ENCODE measurements at regions not wholly inside any gene's neighbourhood (a gene's known extent, or its start where the extent isn't known, plus 50 kb on each side); places are given as distances from the start of the nearest gene placed in this dataset.
"Not testable (repeated sequence)": the region's sequence is repeated elsewhere in the genome, so short reads cannot be mapped to it uniquely, and the experiment has no call there.

DNA sequence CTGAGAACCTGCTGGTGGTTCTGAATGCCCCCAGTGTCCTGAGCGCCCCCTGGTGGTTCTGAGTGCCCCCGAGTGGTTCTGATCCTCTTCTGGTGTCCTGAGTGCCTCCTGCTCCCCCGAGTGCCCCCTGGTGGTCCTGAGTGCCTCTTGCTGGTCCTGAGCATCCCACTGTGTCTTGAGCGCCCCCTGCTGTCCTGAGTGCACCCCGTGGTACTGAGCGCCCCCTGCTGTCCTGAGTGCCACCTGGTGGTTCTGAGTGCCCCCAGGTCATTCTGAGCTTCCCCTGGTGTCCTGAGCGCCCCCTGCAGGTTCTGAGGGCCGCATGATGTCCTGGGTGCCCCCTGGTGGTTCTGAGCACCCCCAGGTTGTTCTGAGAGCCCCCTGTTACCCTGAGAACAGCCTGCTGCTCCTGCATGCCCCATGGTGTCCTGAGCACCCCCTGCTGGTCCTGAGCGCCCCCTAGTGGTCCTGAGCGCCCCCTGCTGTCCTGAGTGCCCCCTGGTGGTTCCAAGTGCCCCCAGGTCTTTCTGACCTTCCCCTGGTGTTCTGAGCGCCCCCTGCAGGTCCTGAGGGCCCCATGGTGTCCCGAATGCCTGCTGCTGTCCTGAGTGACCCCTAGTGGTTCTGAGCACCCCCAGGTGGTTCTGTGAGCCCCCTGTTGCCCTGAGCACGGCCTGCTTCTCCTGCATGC, 1165.4 kb downstream of the TMEM121 start:
- DNase-seq = peak in 2 of 5 donors; percentile 30 to 56
- ATAC-seq = no peak
- intact Hi-C loops (cut with DNase I) = no loop called here
- Histone ChIP-seq H3K9me3 (no peaks in the 10 kb centered on the region), H3K27me3 (peaks cover 0 to 6% (median 2%) of the 10 kb centered on the region in 9 donors), H3K4me1 (no peaks in the 10 kb centered on the region), H3K36me3 (no peaks in the 10 kb centered on the region), H3K27ac (no peak overlapping the region), H3K4me3 (no peak overlapping the region)
- 61 to 68% (median 66%) methylated on average over 7 to 13 of the region's 13 CpGs for WGBS, 4 donors
- no peak for TF ChIP-seq POLR2A (IDR thresholded peaks at IDR 0.05)
- TF ChIP-seq, protein P1, sequence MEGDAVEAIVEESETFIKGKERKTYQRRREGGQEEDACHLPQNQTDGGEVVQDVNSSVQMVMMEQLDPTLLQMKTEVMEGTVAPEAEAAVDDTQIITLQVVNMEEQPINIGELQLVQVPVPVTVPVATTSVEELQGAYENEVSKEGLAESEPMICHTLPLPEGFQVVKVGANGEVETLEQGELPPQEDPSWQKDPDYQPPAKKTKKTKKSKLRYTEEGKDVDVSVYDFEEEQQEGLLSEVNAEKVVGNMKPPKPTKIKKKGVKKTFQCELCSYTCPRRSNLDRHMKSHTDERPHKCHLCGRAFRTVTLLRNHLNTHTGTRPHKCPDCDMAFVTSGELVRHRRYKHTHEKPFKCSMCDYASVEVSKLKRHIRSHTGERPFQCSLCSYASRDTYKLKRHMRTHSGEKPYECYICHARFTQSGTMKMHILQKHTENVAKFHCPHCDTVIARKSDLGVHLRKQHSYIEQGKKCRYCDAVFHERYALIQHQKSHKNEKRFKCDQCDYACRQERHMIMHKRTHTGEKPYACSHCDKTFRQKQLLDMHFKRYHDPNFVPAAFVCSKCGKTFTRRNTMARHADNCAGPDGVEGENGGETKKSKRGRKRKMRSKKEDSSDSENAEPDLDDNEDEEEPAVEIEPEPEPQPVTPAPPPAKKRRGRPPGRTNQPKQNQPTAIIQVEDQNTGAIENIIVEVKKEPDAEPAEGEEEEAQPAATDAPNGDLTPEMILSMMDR (IDR thresholded peaks at IDR 0.05) = peak in 6 of 12 donors; percentile 11 to 35 (median 19)

DNA sequence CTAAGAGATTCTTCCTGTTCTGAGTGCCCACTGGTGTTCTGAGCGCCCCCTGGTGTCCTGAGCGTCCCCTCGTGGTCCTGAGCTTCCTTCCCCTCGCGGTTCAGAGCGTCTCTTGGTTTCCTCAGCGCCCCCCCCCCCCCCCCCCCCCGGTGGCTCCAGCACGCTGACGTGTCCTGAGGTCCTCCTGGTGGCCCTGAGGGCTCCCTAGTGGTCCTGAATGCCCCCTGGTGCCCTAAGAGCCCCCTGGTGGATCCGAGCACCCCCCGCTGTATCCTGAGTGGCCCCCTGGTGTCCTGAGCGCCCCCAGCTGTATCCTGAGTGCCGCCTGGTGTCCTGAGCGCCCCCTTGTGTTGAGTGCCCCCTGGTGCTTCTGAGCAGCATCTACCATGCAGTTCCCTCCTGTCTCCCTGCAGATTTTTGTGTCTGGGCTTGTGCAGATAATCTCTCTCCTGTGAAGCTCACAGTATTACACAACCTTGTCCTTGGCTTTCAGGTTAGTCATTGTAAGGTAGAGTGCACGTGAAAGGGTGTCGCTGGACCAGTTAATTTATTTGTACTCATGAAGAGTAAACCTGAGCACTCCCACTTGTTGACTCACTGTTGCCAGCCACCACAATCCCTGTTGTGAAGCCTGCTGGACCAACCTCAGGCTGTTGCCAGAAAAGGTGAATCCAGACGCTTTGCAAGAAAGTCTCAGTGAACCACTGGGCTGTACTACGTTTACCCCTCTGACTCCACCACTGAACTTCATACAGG, 1168.4 kb downstream of the TMEM121 start:
- intact Hi-C loops (cut with DNase I) = no loop called here
- Histone ChIP-seq H3K27me3 (peaks cover 0 to 2% (median 0%) of the 10 kb centered on the region in 9 donors), H3K9me3 (no peaks in the 10 kb centered on the region), H3K4me1 (no peaks in the 10 kb centered on the region), H3K36me3 (no peaks in the 10 kb centered on the region), H3K27ac (no peak overlapping the region), H3K4me3 (no peak overlapping the region)
- TF ChIP-seq POLR2A (IDR thresholded peaks at IDR 0.05) = no peak
- TF ChIP-seq, protein P1 (IDR thresholded peaks at IDR 0.05) = peak in 1 of 12 donors; percentile 3
- peak in 2 of 5 donors; percentile 21 to 35 for DNase-seq
- no peak for ATAC-seq
- 47 to 59% (median 53%) methylated on average over 9 to 19 of the region's 19 CpGs for WGBS, 4 donors

DNA sequence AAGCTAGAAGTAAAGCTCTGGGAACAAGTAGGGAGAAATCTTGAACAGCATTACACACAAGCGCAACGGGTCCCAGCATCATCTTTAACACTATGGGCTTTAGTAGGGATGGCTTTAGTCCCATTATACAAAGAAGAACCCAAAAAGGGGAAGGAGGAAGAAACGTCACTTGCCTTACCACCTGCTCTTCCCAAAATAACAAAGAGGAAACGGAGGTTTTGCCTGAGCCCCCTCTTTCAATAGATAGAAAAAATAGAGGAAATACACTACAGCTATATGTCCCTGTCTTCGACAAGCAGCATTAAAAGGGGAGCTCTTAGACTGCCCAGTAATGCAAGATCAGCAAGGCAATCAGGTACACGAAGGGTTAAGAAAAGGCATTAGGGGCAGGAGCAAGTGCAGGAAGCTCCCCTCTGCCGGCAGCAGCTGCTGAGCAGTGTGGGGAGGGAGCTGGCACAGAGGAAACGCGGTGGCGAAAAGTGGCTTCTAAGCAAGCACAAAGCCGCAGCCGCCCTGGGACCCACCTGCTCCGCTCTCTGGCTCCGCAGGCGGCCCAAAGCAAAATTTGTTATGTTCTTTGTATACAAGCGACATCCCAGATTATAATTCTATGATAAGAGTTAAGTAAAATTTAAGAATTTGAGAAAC, 1172.4 kb downstream of the TMEM121 start:
- WGBS, 4 donors = 19 to 50% (median 19%) methylated on average over 5 to 16 of the region's 16 CpGs; no CpG with 5 or more reads in 1 of the 4 donors
- H3K9me3 ChIP-seq; H3K36me3 ChIP-seq; intact Hi-C loops (cut with DNase I); H3K27me3 ChIP-seq; H3K4me1 ChIP-seq; H3K4me3 ChIP-seq; DNase-seq; ATAC-seq; H3K27ac ChIP-seq: not testable (repeated sequence)

DNA sequence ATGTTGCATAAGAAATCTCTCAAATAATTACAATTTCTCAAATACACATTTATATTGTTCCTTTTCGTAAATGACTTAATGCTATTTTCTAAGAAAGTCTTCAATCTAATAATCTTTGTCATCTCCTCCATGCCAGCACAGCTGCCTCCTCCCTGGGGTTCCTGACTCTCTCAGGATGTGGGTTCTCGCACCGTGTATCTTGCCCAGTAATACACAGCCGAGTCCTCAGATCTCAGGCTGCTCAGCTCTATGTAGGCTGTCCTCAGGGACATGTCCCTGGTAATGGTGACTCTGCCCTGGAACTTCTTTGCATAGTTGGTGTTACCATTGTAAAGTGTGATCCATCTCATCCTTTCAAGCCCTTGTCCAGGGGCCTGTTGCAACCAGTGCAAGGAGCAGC, 1177.3 kb downstream of the TMEM121 start:
- H3K27me3 ChIP-seq; intact Hi-C loops (cut with DNase I); DNase-seq; H3K4me1 ChIP-seq; H3K9me3 ChIP-seq; H3K27ac ChIP-seq; H3K36me3 ChIP-seq; H3K4me3 ChIP-seq; ATAC-seq: not testable (repeated sequence)
- WGBS, 4 donors = 56 to 78% (median 64%) methylated on average over 2 to 4 of the region's 4 CpGs

DNA sequence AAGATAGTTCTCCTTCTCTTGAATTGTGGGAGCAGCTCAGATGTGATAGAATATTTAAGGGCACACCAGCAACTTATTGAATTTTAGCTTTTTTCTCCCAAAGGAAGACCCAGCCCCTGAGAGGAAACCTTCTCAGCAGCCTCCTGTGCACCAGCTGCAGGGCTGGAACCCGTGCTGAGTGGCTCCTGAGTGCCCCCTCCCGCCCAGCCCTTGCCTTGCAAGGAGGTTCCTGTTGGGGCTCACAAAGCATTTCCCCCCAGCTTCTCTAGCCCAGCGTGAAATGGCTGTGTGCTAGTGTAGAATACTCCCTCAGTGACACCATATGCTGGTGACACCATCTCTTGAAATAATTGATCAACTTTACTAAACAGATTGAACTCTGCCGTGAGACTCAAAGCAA, 1180.1 kb downstream of the TMEM121 start:
- DNase-seq; H3K36me3 ChIP-seq; H3K4me1 ChIP-seq; H3K27ac ChIP-seq; intact Hi-C loops (cut with DNase I); H3K9me3 ChIP-seq; H3K4me3 ChIP-seq; H3K27me3 ChIP-seq; ATAC-seq: not testable (repeated sequence)
- WGBS, 4 donors = 37 to 92% (median 49%) methylated on average over 1 to 4 of the region's 4 CpGs

DNA sequence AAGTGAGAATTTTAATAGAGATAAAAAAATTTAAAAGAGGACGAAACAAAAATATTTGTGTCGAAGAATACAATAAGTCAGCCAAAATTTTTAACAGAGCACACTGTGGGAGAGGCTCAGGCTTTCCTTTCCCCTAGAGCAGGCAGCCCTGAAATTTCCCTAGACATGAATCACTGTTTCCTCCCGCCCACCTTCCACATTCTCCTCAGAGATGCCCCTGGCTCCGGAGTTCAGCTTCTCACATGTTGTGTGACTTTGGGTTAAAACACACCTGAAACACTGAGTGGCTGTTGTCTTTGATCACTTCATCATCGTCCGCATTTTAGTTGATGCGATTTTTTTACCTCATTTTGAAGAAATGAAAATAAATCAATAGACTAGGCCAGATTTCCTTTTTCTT, 1183.8 kb downstream of the TMEM121 start:
- ATAC-seq; intact Hi-C loops (cut with DNase I): not testable (repeated sequence)

DNA sequence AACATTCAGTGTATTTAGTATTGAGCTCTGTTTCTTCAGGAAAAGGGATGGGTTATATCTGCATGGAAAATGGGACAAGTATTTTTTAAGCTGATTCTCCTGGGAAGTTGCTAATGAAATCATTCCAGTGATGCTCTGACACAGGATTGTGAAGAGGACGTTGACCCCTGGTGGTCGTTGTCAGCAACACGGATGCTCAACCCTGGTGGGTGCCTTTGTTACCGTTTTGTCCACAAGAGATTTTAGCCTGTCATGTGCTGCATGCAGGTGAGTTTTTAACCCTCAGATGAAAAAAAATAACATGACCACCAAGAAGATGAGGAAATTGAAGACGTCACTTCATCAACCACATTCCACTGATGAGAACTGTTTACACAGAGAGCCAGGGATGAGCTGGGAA, 1186.1 kb downstream of the TMEM121 start:
- H3K27ac ChIP-seq; H3K4me3 ChIP-seq; H3K4me1 ChIP-seq; DNase-seq; H3K9me3 ChIP-seq; ATAC-seq; H3K27me3 ChIP-seq; intact Hi-C loops (cut with DNase I); H3K36me3 ChIP-seq: not testable (repeated sequence)
- 47 to 75% (median 61%) methylated on average over 5 of the region's 5 CpGs for WGBS, 4 donors

More for the DNA sequence above, 1183.8 kb downstream of the TMEM121 start:
- DNase-seq, H3K9me3 ChIP-seq, H3K4me3 ChIP-seq, H3K27me3 ChIP-seq, H3K4me1 ChIP-seq, H3K27ac ChIP-seq, H3K36me3 ChIP-seq: not testable (repeated sequence)
- 46 to 63% (median 62%) methylated on average over 5 to 7 of the region's 7 CpGs for WGBS, 4 donors

DNA sequence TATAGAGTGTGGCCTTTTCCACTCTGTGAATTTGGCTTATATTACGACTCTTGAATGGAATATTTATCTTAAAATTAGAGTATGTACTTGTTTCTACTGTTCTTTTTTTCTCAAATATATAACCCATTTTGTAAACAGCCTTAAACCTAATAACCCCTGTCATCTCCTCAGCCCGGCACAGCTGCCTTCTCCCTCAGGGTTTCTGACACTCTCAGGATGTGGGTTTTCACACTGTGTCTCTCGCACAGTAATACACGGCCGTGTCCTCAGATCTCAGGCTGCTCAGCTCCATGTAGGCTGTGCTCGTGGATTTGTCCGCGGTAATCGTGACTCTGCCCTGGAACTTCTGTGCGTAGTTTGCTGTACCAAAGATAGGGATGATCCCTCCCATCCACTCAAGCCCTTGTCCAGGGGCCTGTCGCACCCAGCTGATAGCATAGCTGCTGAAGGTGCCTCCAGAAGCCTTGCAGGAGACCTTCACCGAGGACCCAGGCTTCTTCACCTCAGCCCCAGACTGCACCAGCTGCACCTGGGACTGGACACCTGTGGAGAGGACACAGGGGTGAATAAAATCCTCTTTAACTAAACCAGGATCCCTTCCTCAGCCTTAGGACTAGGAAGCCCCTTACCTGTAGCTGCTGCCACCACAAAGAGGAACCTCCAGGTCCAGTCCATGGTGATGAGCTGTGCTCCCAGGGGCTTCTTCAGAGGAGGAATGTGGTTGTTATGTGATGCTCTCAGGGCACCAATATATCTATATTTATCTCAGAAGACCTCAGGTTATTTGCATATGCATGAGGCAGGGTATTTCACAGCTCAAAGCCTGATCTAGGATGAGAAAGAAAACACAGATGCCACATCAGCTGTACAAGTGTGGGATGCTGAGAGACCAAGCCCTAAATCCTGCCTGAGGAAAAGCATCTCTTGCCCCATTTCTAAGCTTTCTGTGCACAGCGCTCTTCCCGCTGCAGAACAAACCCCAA, 1188.4 kb downstream of the TMEM121 start:
- intact Hi-C loops (cut with DNase I); H3K36me3 ChIP-seq; H3K4me1 ChIP-seq; H3K9me3 ChIP-seq; H3K27ac ChIP-seq; H3K27me3 ChIP-seq; ATAC-seq; DNase-seq; H3K4me3 ChIP-seq: not testable (repeated sequence)
- 56 to 74% (median 66%) methylated on average over 5 to 10 of the region's 14 CpGs for WGBS, 4 donors

Measured in heart left ventricle (tissue), 16 donors.